ENCODE measurements at regions not wholly inside any gene's neighbourhood (a gene's known extent, or its start where the extent isn't known, plus 50 kb on each side); places are given as distances from the start of the nearest gene placed in this dataset.

- no peaks in the 10 kb centered on the region for H3K36me3 ChIP-seq (ENCODE audit: control insufficient read depth, insufficient read depth, low read length)
- intact Hi-C loops (cut with micrococcal nuclease; ENCODE audit: unreplicated experiment), result no loop called here
- H3K27ac ChIP-seq (ENCODE audit: low read length), result no peak overlapping the region
- no peak for ATAC-seq
- H3K4me3 ChIP-seq (ENCODE audit: low read depth in 2 of 2, low read length in 2 of 2), result no peak overlapping the region
- CTCF ChIA-PET, result no interaction called here
- BruUV-seq (replicated peaks), result no TSS peak
- in situ Hi-C loops (cut with HindIII; ENCODE audit: low pct_unique_long_range_greater_than_20kb, low sequenced_read_pairs), result no loop called here
- DNase-seq (ENCODE audit: low read depth, low spot score), result no peak
- no peaks in the 10 kb centered on the region for H3K9me3 ChIP-seq (ENCODE audit: control insufficient read depth, insufficient read depth, low read depth, low read length)
- TF ChIP-seq TCF7L2 (IDR thresholded peaks at IDR 0.05; ENCODE audit: low read depth, low read length), result no peak
- no peak for TF ChIP-seq POLR2AphosphoS5 (IDR thresholded peaks at IDR 0.05; ENCODE audit: low read depth, low read length)
- TF ChIP-seq REST (IDR thresholded peaks at IDR 0.05; ENCODE audit: insufficient read depth in 1 of 2, low read depth in 2 of 2, low read length in 1 of 2), result no peak
- TF ChIP-seq SIN3A (IDR thresholded peaks at IDR 0.05; ENCODE audit: borderline replicate concordance, insufficient read depth, low read depth, low read length), result no peak
- TF ChIP-seq CTCF (IDR thresholded peaks at IDR 0.05), result no peak
- no peaks in the 10 kb centered on the region for H3K4me1 ChIP-seq (ENCODE audit: control insufficient read depth, insufficient read depth, low read length)
- POLR2A ChIA-PET, result no interaction called here
- no peaks in the 10 kb centered on the region for H3K27me3 ChIP-seq (ENCODE audit: control insufficient read depth, insufficient read depth, low read length)
Observed at GRCh38 chr4:81963763-81964020, 410.1 kb downstream of the HNRNPD start.

- CTCF ChIA-PET, result no interaction called here
- POLR2A ChIA-PET, result no interaction called here
- in situ Hi-C loops (cut with HindIII; ENCODE audit: low pct_unique_long_range_greater_than_20kb, low sequenced_read_pairs), result no loop called here
Observed at GRCh38 chr4:81963015-81963762, 410.6 kb downstream of the HNRNPD start.

More at GRCh38 chr4:81963015-81963762, 410.6 kb downstream of the HNRNPD start:
- ATAC-seq (no peak), DNase-seq (ENCODE audit: low read depth, low spot score) (no peak)
- TF ChIP-seq SIN3A (IDR thresholded peaks at IDR 0.05; ENCODE audit: borderline replicate concordance, insufficient read depth, low read depth, low read length), result no peak
- no peak for TF ChIP-seq CTCF (IDR thresholded peaks at IDR 0.05)
- no peak for TF ChIP-seq REST (IDR thresholded peaks at IDR 0.05; ENCODE audit: insufficient read depth in 1 of 2, low read depth in 2 of 2, low read length in 1 of 2)
- TF ChIP-seq POLR2AphosphoS5 (IDR thresholded peaks at IDR 0.05; ENCODE audit: low read depth, low read length), result no peak
- no peak for TF ChIP-seq TCF7L2 (IDR thresholded peaks at IDR 0.05; ENCODE audit: low read depth, low read length)
- Histone ChIP-seq H3K27ac (ENCODE audit: low read length) (no peak overlapping the region), H3K9me3 (ENCODE audit: control insufficient read depth, insufficient read depth, low read depth, low read length) (no peaks in the 10 kb centered on the region), H3K36me3 (ENCODE audit: control insufficient read depth, insufficient read depth, low read length) (no peaks in the 10 kb centered on the region), H3K4me1 (ENCODE audit: control insufficient read depth, insufficient read depth, low read length) (no peaks in the 10 kb centered on the region), H3K27me3 (ENCODE audit: control insufficient read depth, insufficient read depth, low read length) (no peaks in the 10 kb centered on the region), H3K4me3 (ENCODE audit: low read depth in 2 of 2, low read length in 2 of 2) (no peak overlapping the region)
- no TSS peak for BruUV-seq (replicated peaks)
- intact Hi-C loops (cut with micrococcal nuclease; ENCODE audit: unreplicated experiment), result no loop called here

All from Panc1 (cell line).